Epithelial cell of esophagus (primary cell): ENCODE measurements at regions not wholly inside any gene's neighbourhood (a gene's known extent, or its start where the extent isn't known, plus 50 kb on each side); places are given as distances from the start of the nearest gene placed in this dataset.
"Not testable (repeated sequence)": the region's sequence is repeated elsewhere in the genome, so short reads cannot be mapped to it uniquely, and the experiment has no call there.

Experiments
- DNase-seq: peaks from one replicate; pipeline ENCODE4 v3.0.0; 2010; ENCODE audit warnings: low read depth
- H3K4me3 ChIP-seq: 2 replicates; pipeline ENCODE4 v1.5.1; 2011; ENCODE audit warnings: mild to moderate bottlenecking, low read length, control low read depth
- TF ChIP-seq, protein P1 (sequence below): IDR thresholded peaks from 2 replicates; pipeline ENCODE4 v1.5.1; 2011; ENCODE audit warnings: low read depth, mild to moderate bottlenecking, low read length, control low read depth, inconsistent platforms; ENCODE audit not compliant: insufficient read depth; ENCODE audit errors: missing control alignments

DNA sequence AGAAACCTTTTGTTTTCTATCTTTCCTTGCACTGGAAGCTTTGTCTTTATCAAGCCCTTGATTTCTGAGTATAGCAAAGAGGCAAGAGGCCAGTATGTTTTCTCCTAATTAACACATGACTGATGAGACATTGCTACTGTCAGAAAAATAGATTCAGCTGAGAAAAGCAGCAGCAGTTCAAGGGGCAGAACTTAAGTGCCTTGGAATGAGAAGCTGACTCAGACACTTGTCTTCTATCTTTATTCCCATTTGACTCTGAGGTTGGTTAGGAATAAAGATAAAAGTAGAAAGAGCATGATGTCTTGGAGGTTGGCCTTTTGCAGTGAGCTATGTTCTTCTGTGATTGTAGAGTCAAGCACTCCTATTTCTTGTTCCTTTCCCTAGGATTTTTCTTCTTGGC is 79.1 kb upstream of the MAN1A1 start:
- DNase-seq: no peak
- TF ChIP-seq, protein P1, sequence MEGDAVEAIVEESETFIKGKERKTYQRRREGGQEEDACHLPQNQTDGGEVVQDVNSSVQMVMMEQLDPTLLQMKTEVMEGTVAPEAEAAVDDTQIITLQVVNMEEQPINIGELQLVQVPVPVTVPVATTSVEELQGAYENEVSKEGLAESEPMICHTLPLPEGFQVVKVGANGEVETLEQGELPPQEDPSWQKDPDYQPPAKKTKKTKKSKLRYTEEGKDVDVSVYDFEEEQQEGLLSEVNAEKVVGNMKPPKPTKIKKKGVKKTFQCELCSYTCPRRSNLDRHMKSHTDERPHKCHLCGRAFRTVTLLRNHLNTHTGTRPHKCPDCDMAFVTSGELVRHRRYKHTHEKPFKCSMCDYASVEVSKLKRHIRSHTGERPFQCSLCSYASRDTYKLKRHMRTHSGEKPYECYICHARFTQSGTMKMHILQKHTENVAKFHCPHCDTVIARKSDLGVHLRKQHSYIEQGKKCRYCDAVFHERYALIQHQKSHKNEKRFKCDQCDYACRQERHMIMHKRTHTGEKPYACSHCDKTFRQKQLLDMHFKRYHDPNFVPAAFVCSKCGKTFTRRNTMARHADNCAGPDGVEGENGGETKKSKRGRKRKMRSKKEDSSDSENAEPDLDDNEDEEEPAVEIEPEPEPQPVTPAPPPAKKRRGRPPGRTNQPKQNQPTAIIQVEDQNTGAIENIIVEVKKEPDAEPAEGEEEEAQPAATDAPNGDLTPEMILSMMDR: no peak
- H3K4me3 ChIP-seq: no peak overlapping the region

- no peak for DNase-seq
- no peak overlapping the region for H3K4me3 ChIP-seq
- TF ChIP-seq, protein P1: no peak
These were observed 77.1 kb upstream of the MAN1A1 start for GRCh38 chr6:119426619-119427018.

DNA sequence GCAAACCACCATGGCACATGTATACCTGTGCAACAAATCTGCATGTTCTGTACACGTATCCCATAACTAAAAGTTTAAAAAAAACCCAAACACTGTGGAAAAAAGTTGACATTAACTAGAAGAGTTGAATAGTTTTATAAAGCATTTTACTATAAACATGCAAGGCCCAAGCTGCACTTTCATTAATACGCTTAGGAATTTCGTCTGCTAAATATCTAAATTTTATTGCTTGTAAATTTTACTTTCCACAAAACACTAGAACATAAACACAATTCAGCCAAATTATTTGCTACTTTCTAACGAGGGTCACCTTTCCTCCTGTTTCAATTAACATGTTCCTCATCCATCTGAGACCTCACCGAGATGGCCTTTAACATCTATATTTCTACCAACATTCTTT is 74.4 kb upstream of the MAN1A1 start:
- no peak for DNase-seq
- no peak overlapping the region for H3K4me3 ChIP-seq
- TF ChIP-seq, protein P1: no peak

DNA sequence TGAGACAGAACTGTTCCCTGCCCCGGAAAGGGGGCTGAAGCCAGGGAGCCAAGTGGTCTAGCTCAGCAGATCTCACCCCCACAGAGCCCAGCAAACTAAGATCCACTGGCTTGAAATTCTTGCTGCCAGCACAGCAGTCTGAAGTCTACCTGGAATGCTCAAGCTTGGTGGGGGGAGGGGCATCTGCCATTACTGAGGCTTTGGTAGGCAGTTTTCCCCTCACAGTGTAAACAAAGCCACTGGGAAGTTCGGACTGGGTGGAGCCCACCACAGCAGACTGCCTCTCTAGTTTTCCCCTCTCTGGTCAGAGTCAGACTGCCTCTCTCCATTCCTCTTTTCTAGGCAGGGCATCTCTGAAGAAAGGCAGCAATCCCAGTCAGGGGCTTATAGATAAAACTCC is 68.5 kb upstream of the MAN1A1 start:
- DNase-seq, H3K4me3 ChIP-seq: not testable (repeated sequence)

- DNase-seq: no peak
- no peak overlapping the region for H3K4me3 ChIP-seq
- TF ChIP-seq, protein P1: no peak
These were observed 57.6 kb upstream of the MAN1A1 start for GRCh38 chr6:119407156-119407555.

- not testable (repeated sequence) for DNase-seq, H3K4me3 ChIP-seq
These were observed 55.6 kb upstream of the MAN1A1 start for GRCh38 chr6:119405114-119405513.
